ENCODE measurements at regions not wholly inside any gene's neighbourhood (a gene's known extent, or its start where the extent isn't known, plus 50 kb on each side); places are given as distances from the start of the nearest gene placed in this dataset.

DNA sequence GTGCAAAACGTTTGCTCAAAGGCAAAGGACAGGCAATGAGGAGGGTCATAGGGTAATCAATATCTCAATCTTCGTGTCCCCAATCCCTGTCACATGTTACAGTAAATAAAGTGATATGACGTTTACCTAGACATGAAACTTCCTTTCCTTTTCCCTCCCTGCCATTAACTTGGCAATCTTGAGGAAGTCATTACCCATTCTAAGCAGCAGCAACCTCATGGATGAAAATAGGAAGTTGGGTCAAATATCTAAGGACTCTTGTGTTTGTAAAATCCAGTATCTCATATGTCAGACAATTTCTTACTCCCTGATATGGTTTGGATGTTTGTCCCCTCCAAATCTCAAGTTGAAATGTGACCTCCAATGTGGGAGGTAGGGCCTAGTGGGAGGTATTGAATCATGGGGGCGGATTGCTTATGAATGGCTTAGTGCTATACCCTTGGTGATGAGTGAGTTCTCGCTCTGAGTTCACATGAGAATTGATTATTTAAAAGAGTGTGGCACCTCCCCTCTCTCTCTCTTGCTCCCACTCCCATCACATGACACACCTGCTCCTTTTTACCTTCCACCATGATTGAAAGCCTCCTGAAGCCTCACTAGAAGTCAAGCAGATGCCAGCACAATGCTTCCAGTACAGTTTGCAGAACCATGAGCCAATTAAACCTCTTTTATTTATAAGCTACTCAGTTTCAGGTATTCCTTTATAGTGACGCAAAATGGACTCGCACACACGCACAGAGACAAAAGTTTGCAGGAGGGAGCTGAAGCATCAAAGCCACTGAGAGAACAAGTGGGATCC is 545.9 kb upstream of the JARID2 start:
- TF ChIP-seq, protein P1, sequence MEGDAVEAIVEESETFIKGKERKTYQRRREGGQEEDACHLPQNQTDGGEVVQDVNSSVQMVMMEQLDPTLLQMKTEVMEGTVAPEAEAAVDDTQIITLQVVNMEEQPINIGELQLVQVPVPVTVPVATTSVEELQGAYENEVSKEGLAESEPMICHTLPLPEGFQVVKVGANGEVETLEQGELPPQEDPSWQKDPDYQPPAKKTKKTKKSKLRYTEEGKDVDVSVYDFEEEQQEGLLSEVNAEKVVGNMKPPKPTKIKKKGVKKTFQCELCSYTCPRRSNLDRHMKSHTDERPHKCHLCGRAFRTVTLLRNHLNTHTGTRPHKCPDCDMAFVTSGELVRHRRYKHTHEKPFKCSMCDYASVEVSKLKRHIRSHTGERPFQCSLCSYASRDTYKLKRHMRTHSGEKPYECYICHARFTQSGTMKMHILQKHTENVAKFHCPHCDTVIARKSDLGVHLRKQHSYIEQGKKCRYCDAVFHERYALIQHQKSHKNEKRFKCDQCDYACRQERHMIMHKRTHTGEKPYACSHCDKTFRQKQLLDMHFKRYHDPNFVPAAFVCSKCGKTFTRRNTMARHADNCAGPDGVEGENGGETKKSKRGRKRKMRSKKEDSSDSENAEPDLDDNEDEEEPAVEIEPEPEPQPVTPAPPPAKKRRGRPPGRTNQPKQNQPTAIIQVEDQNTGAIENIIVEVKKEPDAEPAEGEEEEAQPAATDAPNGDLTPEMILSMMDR (IDR thresholded peaks at IDR 0.05), result no peak
- no peak for TF ChIP-seq POLR2A (IDR thresholded peaks at IDR 0.05)
